ENCODE measurements at regions not wholly inside any gene's neighbourhood (a gene's known extent, or its start where the extent isn't known, plus 50 kb on each side); places are given as distances from the start of the nearest gene placed in this dataset.

- no peaks in the 10 kb centered on the region for H3K27me3 ChIP-seq (ENCODE audit: insufficient read depth, poor library complexity, severe bottlenecking)
- no peak overlapping the region for H3K27ac ChIP-seq (replicated peaks)
- no peak for DNase-seq (ENCODE audit: low read depth in 1 of 2, low spot score in 1 of 2)
- no peak overlapping the region for H3K4me3 ChIP-seq (replicated peaks; ENCODE audit: insufficient read depth, low read length)
- no peak for TF ChIP-seq SPI1 (IDR thresholded peaks at IDR 0.05; ENCODE audit: borderline replicate concordance, low read depth)
- TF ChIP-seq POLR2AphosphoS5 (IDR thresholded peaks at IDR 0.05; ENCODE audit: low read depth), result no peak
- no peak for TF ChIP-seq GABPA (IDR thresholded peaks at IDR 0.05; ENCODE audit: low read depth)
- TF ChIP-seq CTCF (IDR thresholded peaks at IDR 0.05; ENCODE audit: insufficient read depth, low read length), result no peak
- no peak for TF ChIP-seq REST (IDR thresholded peaks at IDR 0.05; ENCODE audit: insufficient replicate concordance, low read depth)
These were observed 346.9 kb downstream of the MEIS1 start for GRCh38 chr2:66781804-66782203.

- DNase-seq (ENCODE audit: low read depth in 1 of 2, low spot score in 1 of 2), result no peak
These were observed 347.9 kb downstream of the MEIS1 start for GRCh38 chr2:66782780-66783361.

GRCh38 chr2:66789741-66790140 is 354.8 kb downstream of the MEIS1 start:
- TF ChIP-seq SPI1 (IDR thresholded peaks at IDR 0.05; ENCODE audit: borderline replicate concordance, low read depth), result no peak
- no peak for TF ChIP-seq REST (IDR thresholded peaks at IDR 0.05; ENCODE audit: insufficient replicate concordance, low read depth)
- no peak for TF ChIP-seq CTCF (IDR thresholded peaks at IDR 0.05; ENCODE audit: insufficient read depth, low read length)
- TF ChIP-seq POLR2AphosphoS5 (IDR thresholded peaks at IDR 0.05; ENCODE audit: low read depth), result no peak
- DNase-seq (ENCODE audit: low read depth in 1 of 2, low spot score in 1 of 2), result no peak
- Histone ChIP-seq H3K27me3 (ENCODE audit: insufficient read depth, poor library complexity, severe bottlenecking) (no peaks in the 10 kb centered on the region), H3K4me3 (replicated peaks; ENCODE audit: insufficient read depth, low read length) (no peak overlapping the region), H3K27ac (replicated peaks) (no peak overlapping the region)

More at GRCh38 chr2:66782780-66783361, 347.9 kb downstream of the MEIS1 start:
- Histone ChIP-seq H3K27ac (replicated peaks) (no peak overlapping the region), H3K4me3 (replicated peaks; ENCODE audit: insufficient read depth, low read length) (no peak overlapping the region), H3K27me3 (ENCODE audit: insufficient read depth, poor library complexity, severe bottlenecking) (no peaks in the 10 kb centered on the region)
- TF ChIP-seq GABPA (IDR thresholded peaks at IDR 0.05; ENCODE audit: low read depth) (no peak), REST (IDR thresholded peaks at IDR 0.05; ENCODE audit: insufficient replicate concordance, low read depth) (no peak), POLR2AphosphoS5 (IDR thresholded peaks at IDR 0.05; ENCODE audit: low read depth) (no peak)
